WTC11 (cell line): ENCODE measurements at regions not wholly inside any gene's neighbourhood (a gene's known extent, or its start where the extent isn't known, plus 50 kb on each side); places are given as distances from the start of the nearest gene placed in this dataset.

Experiments used
- ATAC-seq: fragments of 200-7000 bp; cut with Tn5 transposase; 2 replicates; pipeline ENCODE4 v1.10.0; 2021; ENCODE audit warnings: mild to moderate bottlenecking, moderate library complexity
- CTCF ChIA-PET: fragments of 300-600 bp; sonication (Branson Sonifier 250); formaldehyde crosslinking; loops from one replicate; lab custom pipeline; 2021; ENCODE audit warnings: antibody characterized with exemption; lab: Charles Lee
- POLR2A ChIA-PET: fragments of 350-600 bp; sonication (Branson Sonifier 250); formaldehyde crosslinking; loops from one replicate; lab custom pipeline; 2021; ENCODE audit warnings: antibody characterized with exemption; lab: Charles Lee
- DNase-seq: peaks from one replicate; pipeline ENCODE4 v3.0.0; 2021; ENCODE audit warnings: low spot score
- H3K27ac Mint-ChIP-seq: 2 replicates; pipeline ENCODE4 v1.8.0; 2021; ENCODE audit warnings: mixed read lengths
- H3K27me3 Mint-ChIP-seq: 2 replicates; pipeline ENCODE4 v1.8.0; 2021; ENCODE audit warnings: low read depth, mild to moderate bottlenecking, moderate library complexity, mixed read lengths
- H3K36me3 Mint-ChIP-seq: 2 replicates; pipeline ENCODE4 v1.8.0; 2021; ENCODE audit warnings: mixed read lengths
- H3K4me1 Mint-ChIP-seq: 2 replicates; pipeline ENCODE4 v1.8.0; 2022; ENCODE audit warnings: mixed read lengths
- H3K4me3 Mint-ChIP-seq: 2 replicates; pipeline ENCODE4 v1.8.0; 2021; ENCODE audit warnings: mild to moderate bottlenecking, moderate library complexity, mixed read lengths
- H3K9me3 Mint-ChIP-seq: 2 replicates; pipeline ENCODE4 v1.8.0; 2021; ENCODE audit warnings: mixed read lengths
- AR ChIP-seq: fragments of 250-450 bp; sonication (Bioruptor Pico); IDR thresholded peaks from 2 replicates; pipeline ENCODE4 v1.9.0; 2021; ENCODE audit warnings: mild to moderate bottlenecking
- CREB1 ChIP-seq: sonication (generic); formaldehyde crosslinking; IDR thresholded peaks from 2 replicates; pipeline ENCODE4 v1.8.0; 2023; ENCODE audit warnings: mild to moderate bottlenecking, missing genetic modification reagents
- CTCF ChIP-seq: fragments of 200-600 bp; IDR thresholded peaks from 2 replicates; pipeline ENCODE4 v1.8.0; 2022; ENCODE audit warnings: antibody characterized with exemption
- ETV6 ChIP-seq: sonication (generic); formaldehyde crosslinking; IDR thresholded peaks from 2 replicates; pipeline ENCODE4 v1.8.1; 2022; ENCODE audit warnings: mild to moderate bottlenecking, missing genetic modification reagents
- FOXP1 ChIP-seq: sonication (generic); formaldehyde crosslinking; IDR thresholded peaks from 2 replicates; pipeline ENCODE4 v1.8.0; 2022; ENCODE audit warnings: missing genetic modification reagents, mild to moderate bottlenecking, moderate library complexity, borderline replicate concordance
- GRHL2 ChIP-seq: fragments of 250-450 bp; sonication (Bioruptor Pico); IDR thresholded peaks from 2 replicates; pipeline ENCODE4 v1.8.0; 2022; ENCODE audit warnings: mild to moderate bottlenecking, moderate library complexity; ENCODE audit not compliant: insufficient replicate concordance, severe bottlenecking
- HMGA2 ChIP-seq: fragments of 250-450 bp; sonication (Bioruptor Pico); IDR thresholded peaks from 2 replicates; pipeline ENCODE4 v1.4.0; 2021; ENCODE audit warnings: mild to moderate bottlenecking, moderate library complexity
- IRF1 ChIP-seq: sonication (generic); formaldehyde crosslinking; IDR thresholded peaks from 2 replicates; pipeline ENCODE4 v1.8.0; 2023; ENCODE audit warnings: missing genetic modification reagents
- JUN ChIP-seq: sonication (generic); formaldehyde crosslinking; IDR thresholded peaks from 2 replicates; pipeline ENCODE4 v1.8.0; 2023; ENCODE audit warnings: mild to moderate bottlenecking, missing genetic modification reagents
- NR1H2 ChIP-seq: sonication (generic); formaldehyde crosslinking; IDR thresholded peaks from 2 replicates; pipeline ENCODE4 v1.9.0; 2021; ENCODE audit warnings: mild to moderate bottlenecking, moderate library complexity, missing genetic modification reagents
- NR3C1 ChIP-seq: sonication (generic); formaldehyde crosslinking; conservative IDR thresholded peaks from 2 replicates; pipeline ENCODE4 v1.8.1; 2023; ENCODE audit warnings: low read depth, mild to moderate bottlenecking, missing genetic modification reagents
- PRRX2 ChIP-seq: fragments of 250-450 bp; sonication (Bioruptor Pico); IDR thresholded peaks from 2 replicates; pipeline ENCODE4 v1.8.0; 2021; ENCODE audit warnings: mild to moderate bottlenecking
- RELA ChIP-seq: sonication (generic); formaldehyde crosslinking; IDR thresholded peaks from 2 replicates; pipeline ENCODE4 v1.8.1; 2022; ENCODE audit warnings: missing genetic modification reagents, mild to moderate bottlenecking, borderline replicate concordance
- SMAD3 ChIP-seq: sonication (generic); formaldehyde crosslinking; IDR thresholded peaks from 2 replicates; pipeline ENCODE4 v1.8.0; 2022; ENCODE audit warnings: missing genetic modification reagents, mild to moderate bottlenecking, borderline replicate concordance
- SOX15 ChIP-seq: fragments of 250-450 bp; sonication (Bioruptor Pico); IDR thresholded peaks from 2 replicates; pipeline ENCODE4 v1.9.0; 2021; ENCODE audit warnings: mild to moderate bottlenecking
- USF1 ChIP-seq: sonication (generic); formaldehyde crosslinking; IDR thresholded peaks from 2 replicates; pipeline ENCODE4 v1.8.0; 2022; ENCODE audit warnings: mild to moderate bottlenecking, missing genetic modification reagents
- ZBTB43 ChIP-seq: sonication (generic); formaldehyde crosslinking; IDR thresholded peaks from 2 replicates; pipeline ENCODE4 v1.8.1; 2023; ENCODE audit warnings: mild to moderate bottlenecking, missing genetic modification reagents
- ZNF232 ChIP-seq: sonication (generic); formaldehyde crosslinking; IDR thresholded peaks from 2 replicates; pipeline ENCODE4 v1.8.0; 2022; ENCODE audit warnings: mild to moderate bottlenecking, missing genetic modification reagents
- TF ChIP-seq, protein P1 (sequence below): sonication (generic); formaldehyde crosslinking; IDR thresholded peaks from 2 replicates; pipeline ENCODE4 v1.8.1; 2023; ENCODE audit warnings: mild to moderate bottlenecking, moderate library complexity, missing genetic modification reagents

GRCh38 chr2:144213797-144214196 lies 306.1 kb downstream of the ZEB2 start:
- TF ChIP-seq IRF1 (no peak), FOXP1 (CRISPR knock-in tag) (no peak), AR (CRISPR knock-in tag) (no peak), ZBTB43 (CRISPR knock-in tag) (no peak), JUN (CRISPR knock-in tag) (no peak), CREB1 (CRISPR knock-in tag) (no peak), PRRX2 (no peak), SMAD3 (CRISPR knock-in tag) (no peak), ETV6 (CRISPR knock-in tag) (no peak), GRHL2 (CRISPR knock-in tag) (no peak), ZNF232 (CRISPR knock-in tag) (no peak), CTCF (no peak), USF1 (CRISPR knock-in tag) (no peak), HMGA2 (CRISPR knock-in tag) (no peak), SOX15 (CRISPR knock-in tag) (no peak), RELA (CRISPR knock-in tag) (no peak), NR3C1 (no peak), NR1H2 (CRISPR knock-in tag) (no peak)
- TF ChIP-seq, protein P1, sequence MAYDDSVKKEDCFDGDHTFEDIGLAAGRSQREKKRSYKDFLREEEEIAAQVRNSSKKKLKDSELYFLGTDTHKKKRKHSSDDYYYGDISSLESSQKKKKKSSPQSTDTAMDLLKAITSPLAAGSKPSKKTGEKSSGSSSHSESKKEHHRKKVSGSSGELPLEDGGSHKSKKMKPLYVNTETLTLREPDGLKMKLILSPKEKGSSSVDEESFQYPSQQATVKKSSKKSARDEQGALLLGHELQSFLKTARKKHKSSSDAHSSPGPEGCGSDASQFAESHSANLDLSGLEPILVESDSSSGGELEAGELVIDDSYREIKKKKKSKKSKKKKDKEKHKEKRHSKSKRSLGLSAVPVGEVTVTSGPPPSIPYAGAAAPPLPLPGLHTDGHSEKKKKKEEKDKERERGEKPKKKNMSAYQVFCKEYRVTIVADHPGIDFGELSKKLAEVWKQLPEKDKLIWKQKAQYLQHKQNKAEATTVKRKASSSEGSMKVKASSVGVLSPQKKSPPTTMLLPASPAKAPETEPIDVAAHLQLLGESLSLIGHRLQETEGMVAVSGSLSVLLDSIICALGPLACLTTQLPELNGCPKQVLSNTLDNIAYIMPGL (CRISPR knock-in tag): no peak
- ChIA-PET CTCF (no interaction called here), POLR2A (no interaction called here)
- ATAC-seq (no peak), DNase-seq (no peak)
- Mint-ChIP-seq H3K9me3 (no peaks in the 10 kb centered on the region), H3K27me3 (no peaks in the 10 kb centered on the region), H3K36me3 (no peaks in the 10 kb centered on the region; the same call in 1 of the 2 replicates), H3K27ac (no peak overlapping the region; the same call in 1 of the 2 replicates), H3K4me3 (no peak overlapping the region), H3K4me1 (peaks cover 23% of the 10 kb centered on the region)
